ENCODE measurements at regions not wholly inside any gene's neighbourhood (a gene's known extent, or its start where the extent isn't known, plus 50 kb on each side); places are given as distances from the start of the nearest gene placed in this dataset.

- H2AFZ ChIP-seq (ENCODE audit: low read length): no peak overlapping the region
- intact Hi-C loops (cut with micrococcal nuclease; ENCODE audit: unreplicated experiment): no loop called here
- BruUV-seq (replicated peaks): no TSS peak
- no peaks in the 10 kb centered on the region for H3K36me3 ChIP-seq (ENCODE audit: insufficient read depth, low read length)
- H3K4me3 ChIP-seq (ENCODE audit: low read depth, low read length, poor library complexity, severe bottlenecking): no peak overlapping the region
- H3K4me1 ChIP-seq (ENCODE audit: insufficient read depth, low read length, poor library complexity, severe bottlenecking): no peaks in the 10 kb centered on the region
- no peaks in the 10 kb centered on the region for H3K79me2 ChIP-seq (ENCODE audit: insufficient read depth, low read depth, low read length)
- H4K20me1 ChIP-seq (ENCODE audit: insufficient read depth, low read length): no peaks in the 10 kb centered on the region
- no peaks in the 10 kb centered on the region for H3K9me2 ChIP-seq (ENCODE audit: insufficient read depth, low read length)
- no peak overlapping the region for H3K27ac ChIP-seq (ENCODE audit: low read depth, low read length, poor library complexity, severe bottlenecking)
- TF ChIP-seq CTCF (conservative IDR thresholded peaks at IDR 0.05; ENCODE audit: low read length) (no peak), EZH2phosphoT487 (IDR thresholded peaks at IDR 0.05; ENCODE audit: borderline replicate concordance, low read depth, low read length) (no peak)
- H3K9me3 ChIP-seq (ENCODE audit: low read length): no peaks in the 10 kb centered on the region
- no peak for DNase-seq (ENCODE audit: low spot score)
- CTCF ChIA-PET (ENCODE audit: unreplicated experiment): no interaction called here
- H3K4me2 ChIP-seq (ENCODE audit: low read length): no peak overlapping the region
- POLR2A ChIA-PET: no interaction called here
Observed at GRCh38 chrX:40871385-40872082, 136.2 kb upstream of the MED14 start.

- ChIA-PET CTCF (ENCODE audit: unreplicated experiment) (no interaction called here), POLR2A (interaction anchor here (0.8 kb wide), 1 partner anchor 46 kb away, joined by 4 read pairs; no protein-coding TSS in a partner anchor)
- intact Hi-C loops (cut with micrococcal nuclease; ENCODE audit: unreplicated experiment): no loop called here
Observed at GRCh38 chrX:40872351-40872750, 137.0 kb upstream of the MED14 start.

More at GRCh38 chrX:40872351-40872750, 137.0 kb upstream of the MED14 start:
- Histone ChIP-seq H3K36me3 (ENCODE audit: insufficient read depth, low read length) (no peaks in the 10 kb centered on the region), H3K9me2 (ENCODE audit: insufficient read depth, low read length) (no peaks in the 10 kb centered on the region), H4K20me1 (ENCODE audit: insufficient read depth, low read length) (no peaks in the 10 kb centered on the region), H3K27ac (ENCODE audit: low read depth, low read length, poor library complexity, severe bottlenecking) (no peak overlapping the region), H3K9me3 (ENCODE audit: low read length) (no peaks in the 10 kb centered on the region), H3K79me2 (ENCODE audit: insufficient read depth, low read depth, low read length) (no peaks in the 10 kb centered on the region), H2AFZ (ENCODE audit: low read length) (no peak overlapping the region), H3K4me1 (ENCODE audit: insufficient read depth, low read length, poor library complexity, severe bottlenecking) (no peaks in the 10 kb centered on the region), H3K4me3 (ENCODE audit: low read depth, low read length, poor library complexity, severe bottlenecking) (no peak overlapping the region), H3K4me2 (ENCODE audit: low read length) (no peak overlapping the region)
- BruUV-seq (replicated peaks): no TSS peak
- no peak for DNase-seq (ENCODE audit: low spot score)
- TF ChIP-seq EZH2phosphoT487 (IDR thresholded peaks at IDR 0.05; ENCODE audit: borderline replicate concordance, low read depth, low read length) (no peak), CTCF (conservative IDR thresholded peaks at IDR 0.05; ENCODE audit: low read length) (no peak)

Measured in OCI-LY7 (cell line).